Heart left ventricle (tissue), 16 donors: ENCODE measurements at regions not wholly inside any gene's neighbourhood (a gene's known extent, or its start where the extent isn't known, plus 50 kb on each side); places are given as distances from the start of the nearest gene placed in this dataset.

ENCODE experiments used
- ATAC-seq, 4 donors: fragments of 200-7000 bp; cut with Tn5 transposase; one replicate each; pipeline ENCODE4 v1.9.1; 2020 to 2022; ENCODE audit warnings: moderate library complexity in 4 of 4, mild to moderate bottlenecking in 3 of 4, moderate number of reproducible peaks in 1 of 4
- DNase-seq, 5 donors: peaks; one replicate each; pipeline ENCODE4 v3.0.0-alpha.2; 2020
- H3K27ac ChIP-seq, 12 donors: fragments of 200-600 bp; sonication (generic) in 4 of 12; one replicate each; pipeline versions ENCODE4 v1.5.0 to v1.8.0; 2016 to 2022; ENCODE audit warnings: mild to moderate bottlenecking in 2 of 12
- H3K27me3 ChIP-seq, 9 donors: fragments of 200-600 bp; sonication (generic) in 2 of 9; one replicate each; pipeline versions ENCODE4 v1.5.1 to v1.8.0; 2016 to 2022; ENCODE audit warnings: mild to moderate bottlenecking in 3 of 9
- H3K36me3 ChIP-seq, 9 donors: fragments of 200-600 bp; sonication (generic) in 2 of 9; one replicate each; pipeline versions ENCODE4 v1.5.0 to v1.8.0; 2018 to 2022; ENCODE audit warnings: mild to moderate bottlenecking in 2 of 9
- H3K4me1 ChIP-seq, 12 donors: fragments of 200-600 bp; sonication (generic) in 4 of 12; one replicate each; pipeline versions ENCODE4 v1.5.0 to v1.8.0; 2016 to 2022; ENCODE audit warnings: mild to moderate bottlenecking in 3 of 12
- H3K4me3 ChIP-seq, 12 donors: fragments of 200-600 bp; sonication (generic) in 4 of 12; one replicate each; pipeline versions ENCODE4 v1.5.0 to v1.8.0; 2017 to 2022; ENCODE audit warnings: mild to moderate bottlenecking in 9 of 12, moderate library complexity in 4 of 12
- H3K9me3 ChIP-seq, 12 donors: fragments of 200-600 bp; sonication (generic) in 4 of 12; one replicate each; pipeline versions ENCODE4 v1.5.0 to v1.8.0; 2016 to 2022; ENCODE audit warnings: mild to moderate bottlenecking in 1 of 12
- POLR2A ChIP-seq, 2 donors: fragments of 450-650 bp; IDR thresholded peaks; one replicate each; pipeline ENCODE4 v1.6.1; 2017; ENCODE audit warnings: antibody characterized with exemption in 2 of 2, mild to moderate bottlenecking in 2 of 2, moderate library complexity in 2 of 2
- WGBS, 4 donors: extraction: QIAGEN DNeasy Blood & Tissue Kit in 2 of 4; methylation state at CpG; one replicate each; pipeline versions ENCODE4 v1.1.5 to v1.1.7; 2013 to 2018; 5-methylcytosine and 5-hydroxymethylcytosine counted together
- intact Hi-C, 10 donors: fragments of 100-400 bp; cut with DNase I; formaldehyde crosslinking; loops; one replicate each; pipeline versions ENCODE4 v1.11.1 to v1.14.2; 2022
- TF ChIP-seq, protein P1 (sequence below), 12 donors: fragments of 200-600 bp; sonication (generic) in 4 of 12; IDR thresholded peaks; one replicate each; pipeline versions ENCODE4 v1.5.0 to v1.8.0; 2018 to 2022; ENCODE audit warnings: antibody characterized with exemption in 12 of 12, mild to moderate bottlenecking in 5 of 12
- donor health status: ischemic (EF 13 %, LVEDD 7.1; RV severe dilation, severe dysfunction).
- donor health status: healthy with polysubstance abuse.
- donor health status: DM: no; HTN: yes; CAD: no.
- donor health status: DM: no; HTN: no; CAD: no.
- donor health status: ischemic (EF 25% LVEDD 6.9; RV normal size, moderate dysfunction).
- donor health status: ischemic (EF 25% LVEDD 5.7; RV mildly dilated, moderate dysfunction).
- donor health status: healthy.
- donor health status: DM: yes; HTN: yes; CAD: no.
- donor health status: ischemic (EF 35%, LVEDD 5.7; RV mildly dilated, moderate dysfunction).
- donor health status: nonischemic (EF 11% LVEDD 7.7; RV severe dilation, severe dysfunction).
- donor health status: DM: yes; HTN: yes; CAD: no.
- donor health status: PGD.
- donor health status: ischemic (EF 29% LVEDD 5.4; RV normal size, mild dysfunction).
- donor health status: nonischemic (EF 23%, LVEDD 6.1; RV moderate dilation, normal function).

- 88 to 92% (median 91%) methylated on average over 11 to 12 of the region's 12 CpGs for WGBS, 4 donors
- TF ChIP-seq, protein P1, sequence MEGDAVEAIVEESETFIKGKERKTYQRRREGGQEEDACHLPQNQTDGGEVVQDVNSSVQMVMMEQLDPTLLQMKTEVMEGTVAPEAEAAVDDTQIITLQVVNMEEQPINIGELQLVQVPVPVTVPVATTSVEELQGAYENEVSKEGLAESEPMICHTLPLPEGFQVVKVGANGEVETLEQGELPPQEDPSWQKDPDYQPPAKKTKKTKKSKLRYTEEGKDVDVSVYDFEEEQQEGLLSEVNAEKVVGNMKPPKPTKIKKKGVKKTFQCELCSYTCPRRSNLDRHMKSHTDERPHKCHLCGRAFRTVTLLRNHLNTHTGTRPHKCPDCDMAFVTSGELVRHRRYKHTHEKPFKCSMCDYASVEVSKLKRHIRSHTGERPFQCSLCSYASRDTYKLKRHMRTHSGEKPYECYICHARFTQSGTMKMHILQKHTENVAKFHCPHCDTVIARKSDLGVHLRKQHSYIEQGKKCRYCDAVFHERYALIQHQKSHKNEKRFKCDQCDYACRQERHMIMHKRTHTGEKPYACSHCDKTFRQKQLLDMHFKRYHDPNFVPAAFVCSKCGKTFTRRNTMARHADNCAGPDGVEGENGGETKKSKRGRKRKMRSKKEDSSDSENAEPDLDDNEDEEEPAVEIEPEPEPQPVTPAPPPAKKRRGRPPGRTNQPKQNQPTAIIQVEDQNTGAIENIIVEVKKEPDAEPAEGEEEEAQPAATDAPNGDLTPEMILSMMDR (IDR thresholded peaks at IDR 0.05): no peak
- TF ChIP-seq POLR2A (IDR thresholded peaks at IDR 0.05): no peak
- intact Hi-C loops: no loop called here
These were observed 797.7 kb upstream of the EDIL3 start for GRCh38 chr5:85182344-85182743.

DNA sequence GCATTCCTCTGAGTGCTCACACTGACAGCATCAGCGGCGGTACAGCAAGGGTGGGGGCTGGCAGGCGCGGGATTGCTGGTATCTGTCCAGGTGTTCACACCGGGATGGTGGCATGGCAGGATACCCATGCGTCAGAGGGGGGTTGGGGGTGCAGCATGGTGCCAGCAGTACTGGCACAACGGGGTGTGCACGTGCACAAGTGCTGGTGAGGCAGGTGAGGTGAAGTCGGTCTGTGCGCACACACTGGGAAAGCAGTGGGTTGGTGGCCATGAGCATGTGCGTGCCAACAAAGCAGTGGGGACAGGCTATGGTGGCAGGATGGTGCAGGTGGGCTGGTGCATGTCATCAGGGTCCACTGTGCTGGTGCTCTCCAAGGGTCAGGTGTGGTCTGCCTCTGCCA, 819.6 kb upstream of the EDIL3 start:
- Histone ChIP-seq H3K27me3 (no peaks in the 10 kb centered on the region), H3K4me1 (no peaks in the 10 kb centered on the region), H3K27ac (no peak overlapping the region), H3K9me3 (peaks cover 0 to 12% (median 0%) of the 10 kb centered on the region in 12 donors), H3K4me3 (no peak overlapping the region), H3K36me3 (no peaks in the 10 kb centered on the region)
- ATAC-seq (no peak), DNase-seq (peak in 1 of 5 donors; percentile 46)
- TF ChIP-seq, protein P1 (IDR thresholded peaks at IDR 0.05): no peak
- TF ChIP-seq POLR2A (IDR thresholded peaks at IDR 0.05): no peak
- intact Hi-C loops: no loop called here
- 86 to 97% (median 88%) methylated on average over 10 to 11 of the region's 11 CpGs for WGBS, 4 donors

More at GRCh38 chr5:85182344-85182743, 797.7 kb upstream of the EDIL3 start:
- DNase-seq: no peak
- H3K9me3 ChIP-seq: no peaks in the 10 kb centered on the region
- no peak for ATAC-seq
- H3K27me3 ChIP-seq: no peaks in the 10 kb centered on the region
- no peak overlapping the region for H3K27ac ChIP-seq
- H3K4me3 ChIP-seq: no peak overlapping the region
- no peaks in the 10 kb centered on the region for H3K4me1 ChIP-seq
- no peaks in the 10 kb centered on the region for H3K36me3 ChIP-seq

- 61 to 68% (median 65%) methylated on average over 1 of the region's 1 CpG for WGBS, 4 donors
- no peak overlapping the region for H3K27ac ChIP-seq
- ATAC-seq: no peak
- no peaks in the 10 kb centered on the region for H3K36me3 ChIP-seq
- H3K9me3 ChIP-seq: peaks cover 0 to 12% (median 0%) of the 10 kb centered on the region in 12 donors
- no peak for DNase-seq
- TF ChIP-seq, protein P1 (IDR thresholded peaks at IDR 0.05): no peak
- no peak for TF ChIP-seq POLR2A (IDR thresholded peaks at IDR 0.05)
- intact Hi-C loops: no loop called here
- no peak overlapping the region for H3K4me3 ChIP-seq
- no peaks in the 10 kb centered on the region for H3K27me3 ChIP-seq
- H3K4me1 ChIP-seq: no peaks in the 10 kb centered on the region
These were observed 820.8 kb upstream of the EDIL3 start for GRCh38 chr5:85205430-85205829.

DNA sequence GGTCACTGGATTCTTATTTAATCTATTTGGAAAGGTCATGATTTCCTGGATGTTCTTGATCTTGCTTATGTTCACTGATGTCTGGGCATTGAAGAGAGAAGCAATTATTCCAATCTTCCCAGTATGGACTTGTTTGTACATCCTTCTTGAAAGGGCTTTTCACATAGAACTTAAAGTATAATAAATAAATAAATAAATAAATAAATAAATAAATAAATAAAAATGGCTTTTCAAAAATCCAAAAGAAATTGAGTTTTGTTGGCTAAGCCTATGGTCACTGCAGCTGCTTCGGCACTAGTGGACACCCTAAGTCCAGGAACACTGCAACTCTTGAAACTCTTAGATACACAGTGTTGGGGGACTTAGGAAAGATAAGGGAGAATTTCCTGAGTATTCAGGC, 840.7 kb upstream of the EDIL3 start:
- intact Hi-C loops: no loop called here
- no peak overlapping the region for H3K4me3 ChIP-seq
- no peaks in the 10 kb centered on the region for H3K36me3 ChIP-seq
- H3K9me3 ChIP-seq: peaks cover 0 to 11% (median 0%) of the 10 kb centered on the region in 12 donors
- ATAC-seq (no peak), DNase-seq (no peak)
- H3K27ac ChIP-seq: no peak overlapping the region
- H3K4me1 ChIP-seq: no peaks in the 10 kb centered on the region
- 90 to 92% (median 91%) methylated on average over 1 of the region's 1 CpG for WGBS, 4 donors
- H3K27me3 ChIP-seq: no peaks in the 10 kb centered on the region
- no peak for TF ChIP-seq POLR2A (IDR thresholded peaks at IDR 0.05)
- TF ChIP-seq, protein P1 (IDR thresholded peaks at IDR 0.05): no peak
